ENCODE measurements at regions not wholly inside any gene's neighbourhood (a gene's known extent, or its start where the extent isn't known, plus 50 kb on each side); places are given as distances from the start of the nearest gene placed in this dataset.

DNA sequence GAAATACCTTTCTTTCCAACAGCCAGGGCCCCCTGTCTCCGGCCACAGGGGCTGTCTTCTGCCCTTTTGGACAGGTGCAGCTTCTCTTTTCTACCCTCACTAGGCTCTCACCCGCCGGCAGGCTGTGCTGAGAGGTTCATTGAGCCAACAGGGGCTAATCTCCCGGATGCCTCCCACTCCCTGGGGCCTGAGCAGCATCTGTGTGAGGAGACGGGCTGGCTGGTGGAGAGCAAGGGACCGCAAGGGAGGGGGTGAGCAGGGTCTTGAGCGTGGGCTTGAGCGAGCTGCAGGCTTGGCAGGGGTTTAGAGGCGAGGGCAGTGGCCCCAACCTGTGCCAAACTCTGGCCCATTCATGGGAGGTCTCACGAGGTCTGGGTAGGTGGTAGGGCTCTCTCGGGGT lies 56.5 kb upstream of the CST7 start:
- FAIRE-seq (no peak), DNase-seq (ENCODE audit: low read depth, low spot score) (no peak)
- no peaks in the 10 kb centered on the region for H3K9me3 ChIP-seq (replicated peaks; ENCODE audit: control insufficient read depth, insufficient read depth, low read length)
- H4K20me1 ChIP-seq (replicated peaks; ENCODE audit: control insufficient read depth, extremely low read depth, insufficient read depth, low read length): no peaks in the 10 kb centered on the region
- intact Hi-C loops (cut with micrococcal nuclease) (no loop called here), dilution Hi-C loops (cut with MboI; ENCODE audit: extremely low pct_ligation_motif_present, low sequenced_read_pairs) (no loop called here)
- H3K27ac ChIP-seq (ENCODE audit: insufficient read depth, low read depth, low read length): no peak overlapping the region
- H3K27me3 ChIP-seq (ENCODE audit: control insufficient read depth in 2 of 2, insufficient read depth in 2 of 2, low read length in 2 of 2): no peaks in the 10 kb centered on the region
- no peaks in the 10 kb centered on the region for H3K36me3 ChIP-seq (ENCODE audit: control insufficient read depth in 2 of 2, extremely low read depth in 1 of 2, insufficient read depth in 2 of 2, low read length in 2 of 2)
- H3K9ac ChIP-seq (replicated peaks; ENCODE audit: extremely low read depth, insufficient read depth, low read length): no peak overlapping the region
- no TSS peak for BruUV-seq (replicated peaks)
- H3K4me3 ChIP-seq (replicated peaks in 1 of 3; ENCODE audit: insufficient read depth in 1 of 3, low read depth in 1 of 3, low read length in 3 of 3): no peak overlapping the region
- no peaks in the 10 kb centered on the region for H3K79me2 ChIP-seq (ENCODE audit: control insufficient read depth, insufficient read depth, low read length)
- H2AFZ ChIP-seq (ENCODE audit: low read depth, low read length): no peak overlapping the region
- no peak overlapping the region for H3K4me2 ChIP-seq (ENCODE audit: insufficient read depth, low read length)
- no peaks in the 10 kb centered on the region for H3K9me1 ChIP-seq (replicated peaks; ENCODE audit: control insufficient read depth, extremely low read depth, insufficient read depth, low read length)
- POLR2A ChIA-PET: no interaction called here
- H3K4me1 ChIP-seq (ENCODE audit: control insufficient read depth, extremely low read depth, insufficient read depth, low read length): no peaks in the 10 kb centered on the region
- CTCF ChIA-PET: no interaction called here
- no peak for TF ChIP-seq FOS (IDR thresholded peaks at IDR 0.05; ENCODE audit: borderline replicate concordance, insufficient read depth, low read length)
- TF ChIP-seq, protein P1, sequence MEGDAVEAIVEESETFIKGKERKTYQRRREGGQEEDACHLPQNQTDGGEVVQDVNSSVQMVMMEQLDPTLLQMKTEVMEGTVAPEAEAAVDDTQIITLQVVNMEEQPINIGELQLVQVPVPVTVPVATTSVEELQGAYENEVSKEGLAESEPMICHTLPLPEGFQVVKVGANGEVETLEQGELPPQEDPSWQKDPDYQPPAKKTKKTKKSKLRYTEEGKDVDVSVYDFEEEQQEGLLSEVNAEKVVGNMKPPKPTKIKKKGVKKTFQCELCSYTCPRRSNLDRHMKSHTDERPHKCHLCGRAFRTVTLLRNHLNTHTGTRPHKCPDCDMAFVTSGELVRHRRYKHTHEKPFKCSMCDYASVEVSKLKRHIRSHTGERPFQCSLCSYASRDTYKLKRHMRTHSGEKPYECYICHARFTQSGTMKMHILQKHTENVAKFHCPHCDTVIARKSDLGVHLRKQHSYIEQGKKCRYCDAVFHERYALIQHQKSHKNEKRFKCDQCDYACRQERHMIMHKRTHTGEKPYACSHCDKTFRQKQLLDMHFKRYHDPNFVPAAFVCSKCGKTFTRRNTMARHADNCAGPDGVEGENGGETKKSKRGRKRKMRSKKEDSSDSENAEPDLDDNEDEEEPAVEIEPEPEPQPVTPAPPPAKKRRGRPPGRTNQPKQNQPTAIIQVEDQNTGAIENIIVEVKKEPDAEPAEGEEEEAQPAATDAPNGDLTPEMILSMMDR (IDR thresholded peaks at IDR 0.05; ENCODE audit: extremely low read depth in 1 of 2, insufficient read depth in 1 of 2, low read depth in 1 of 2, low read length in 2 of 2): no peak
- TF ChIP-seq POLR2A (IDR thresholded peaks at IDR 0.05; ENCODE audit: low read depth, low read length): no peak
- TF ChIP-seq EZH2 (IDR thresholded peaks at IDR 0.05; ENCODE audit: borderline replicate concordance, low read depth, low read length, severe bottlenecking): no peak
- TF ChIP-seq GATA2 (IDR thresholded peaks at IDR 0.05; ENCODE audit: insufficient read depth, insufficient read length, low read depth, low read length): no peak
- no peak for TF ChIP-seq MAX (IDR thresholded peaks at IDR 0.05; ENCODE audit: insufficient read depth, insufficient read length)
- no peak for TF ChIP-seq POLR2AphosphoS5 (IDR thresholded peaks at IDR 0.05; ENCODE audit: insufficient read depth, low read depth, low read length)
- TF ChIP-seq MYC (IDR thresholded peaks at IDR 0.05; ENCODE audit: low read depth, low read length): no peak
- no peak for TF ChIP-seq JUN (IDR thresholded peaks at IDR 0.05; ENCODE audit: borderline replicate concordance, insufficient read depth, insufficient read length, low read depth)

Measured in endothelial cell of umbilical vein (primary cell).